Eye (tissue), 1 donor: ENCODE measurements at regions not wholly inside any gene's neighbourhood (a gene's known extent, or its start where the extent isn't known, plus 50 kb on each side); places are given as distances from the start of the nearest gene placed in this dataset.
"Not testable (repeated sequence)": the region's sequence is repeated elsewhere in the genome, so short reads cannot be mapped to it uniquely, and the experiment has no call there.

Experiments
- DNase-seq: peaks from one replicate; pipeline ENCODE4 v3.0.0-alpha.2; 2015

DNA sequence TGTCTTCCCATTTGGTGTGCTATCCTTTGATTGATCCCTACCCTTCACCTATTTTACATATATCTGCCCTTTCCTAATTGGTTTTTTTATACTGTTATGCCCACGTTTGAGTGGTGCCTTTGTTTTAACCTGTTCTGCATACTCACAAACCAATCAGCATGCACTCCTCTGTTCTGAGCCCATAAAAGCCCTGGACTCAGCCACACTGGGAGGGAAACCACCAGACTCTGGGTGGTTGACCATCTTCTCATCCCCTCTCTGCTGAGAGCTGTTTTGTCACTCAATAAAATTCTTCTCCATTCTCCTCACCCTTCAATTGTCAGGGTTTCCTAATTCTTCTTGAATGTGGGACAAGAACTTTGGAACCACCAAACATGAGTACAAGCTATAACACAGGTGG is 989.8 kb downstream of the ADGRL2 start:
- DNase-seq: no peak

- no peak for DNase-seq
Measured at GRCh38 chr1:82788660-82789059, 987.9 kb downstream of the ADGRL2 start.

DNA sequence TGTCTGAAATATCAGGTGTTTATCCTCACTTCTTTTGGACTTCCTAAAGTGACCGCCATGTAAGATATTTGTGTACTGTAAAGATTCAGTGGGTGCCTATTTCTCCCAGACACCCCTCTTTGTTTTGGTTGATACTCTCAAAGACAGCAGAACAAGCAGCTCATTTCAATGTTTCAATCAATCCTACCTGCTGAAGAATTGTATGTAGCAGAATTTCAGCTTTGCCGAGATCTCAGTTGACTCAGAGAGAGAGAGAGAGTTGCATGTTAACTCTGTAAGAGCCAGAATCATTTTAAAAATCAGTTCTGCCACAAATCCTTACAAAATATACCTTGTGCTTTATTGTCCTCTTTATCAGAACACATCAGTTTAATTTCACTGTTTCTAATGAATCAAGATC is 987.3 kb downstream of the ADGRL2 start:
- no peak for DNase-seq

DNA sequence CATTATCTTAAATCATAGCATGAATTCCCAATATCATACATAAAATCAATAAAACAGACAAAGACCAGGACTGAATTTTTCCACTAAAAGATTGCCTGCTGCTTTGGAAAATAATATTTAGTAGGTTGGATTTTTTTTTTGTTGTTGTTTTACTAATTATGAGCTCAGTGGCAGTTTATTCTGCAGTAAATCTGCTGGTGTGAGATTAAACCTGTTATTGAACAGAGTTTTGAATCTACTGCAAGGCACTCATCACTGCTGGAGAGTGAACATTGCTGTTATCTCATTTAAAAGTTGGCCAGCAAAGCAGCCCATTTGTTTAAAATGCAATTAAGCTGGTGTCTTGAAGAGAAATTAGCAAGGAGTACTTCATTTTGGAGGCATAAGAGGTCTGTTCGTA is 986.1 kb downstream of the ADGRL2 start:
- no peak for DNase-seq

GRCh38 chr1:82785268-82785790 is 984.6 kb downstream of the ADGRL2 start:
- no peak for DNase-seq

- DNase-seq: no peak
Measured at GRCh38 chr1:82783044-82783443, 982.3 kb downstream of the ADGRL2 start.

- no peak for DNase-seq
Measured at GRCh38 chr1:82782599-82782998, 981.9 kb downstream of the ADGRL2 start.

- no peak for DNase-seq
Measured at GRCh38 chr1:82778612-82779011, 977.9 kb downstream of the ADGRL2 start.

DNA sequence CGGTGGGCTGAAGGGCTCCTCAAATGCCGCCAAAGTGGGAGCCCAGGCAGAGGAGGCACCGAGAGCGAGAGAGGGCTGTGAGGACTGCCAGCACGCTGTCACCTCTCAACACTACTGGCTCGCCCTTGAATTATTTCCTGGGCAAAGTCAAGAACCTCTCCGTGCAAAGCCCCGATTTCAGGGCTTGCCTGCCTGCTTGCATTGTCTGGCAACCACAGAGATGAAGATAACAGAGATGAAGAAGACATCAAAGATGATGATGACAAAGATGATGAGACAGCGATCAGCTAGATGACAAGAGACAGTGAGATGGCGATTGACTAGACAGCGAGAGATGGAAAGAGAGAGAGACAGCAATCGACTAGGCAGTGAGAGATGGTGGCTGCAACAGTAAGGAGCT is 976.5 kb downstream of the ADGRL2 start:
- DNase-seq: no peak

GRCh38 chr1:82776730-82777129 is 976.0 kb downstream of the ADGRL2 start:
- not testable (repeated sequence) for DNase-seq

- peak; percentile 17 for DNase-seq
Measured at GRCh38 chr1:82775406-82776000, 974.8 kb downstream of the ADGRL2 start.

DNA sequence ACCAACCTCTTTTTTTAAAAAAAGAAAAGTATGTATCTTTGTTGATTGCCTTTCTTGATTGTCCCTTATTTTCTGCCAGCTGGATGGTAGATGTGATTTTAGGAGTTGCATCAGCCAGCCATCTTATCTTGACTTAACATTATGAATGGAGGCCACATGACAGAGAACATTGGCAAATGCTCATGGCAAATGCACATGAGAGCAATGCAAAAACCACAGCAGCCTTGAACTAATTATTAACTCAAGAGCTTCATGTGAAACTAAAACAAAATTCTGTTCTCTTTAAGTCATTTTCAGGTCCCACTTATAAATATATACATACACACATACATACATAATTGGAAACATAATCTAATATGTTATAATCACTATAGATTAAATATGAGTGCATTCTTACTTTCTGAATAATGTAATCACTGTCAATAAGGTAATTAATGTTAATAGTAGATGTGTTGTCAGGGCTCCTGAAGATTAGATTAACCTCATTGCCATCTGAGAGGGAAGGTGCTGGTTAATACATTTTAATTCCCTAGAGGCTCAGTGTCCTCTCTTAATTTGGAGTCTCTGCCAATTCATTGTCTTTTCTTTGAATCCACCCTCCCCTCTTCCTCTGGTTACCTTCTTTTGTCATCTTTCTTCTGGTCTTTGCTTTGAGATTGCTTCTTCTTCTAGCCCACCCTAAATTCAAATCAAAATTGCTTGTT is 962.2 kb downstream of the ADGRL2 start:
- DNase-seq: no peak

DNA sequence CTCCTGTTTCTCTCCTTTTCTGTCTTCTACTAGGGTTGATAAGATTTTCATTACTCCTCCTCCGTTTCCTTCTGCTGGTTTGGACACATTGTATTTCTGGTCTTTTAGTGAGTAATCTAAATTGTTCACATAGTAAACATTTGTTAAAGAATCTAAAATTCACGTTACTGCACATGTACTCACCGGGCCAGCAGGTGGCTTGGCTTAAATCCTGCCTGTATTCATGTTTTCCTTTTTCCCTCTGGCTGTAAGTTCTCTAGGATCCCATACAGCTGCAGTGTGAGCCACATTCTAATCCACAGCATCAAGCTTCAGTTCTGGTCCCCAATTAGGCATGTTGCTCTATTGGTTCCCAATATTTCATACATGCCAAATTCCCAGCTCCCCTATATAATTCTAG is 958.3 kb downstream of the ADGRL2 start:
- no peak for DNase-seq

GRCh38 chr1:82755671-82756070 is 954.9 kb downstream of the ADGRL2 start:
- peak; percentile 4 for DNase-seq

- no peak for DNase-seq
Measured at GRCh38 chr1:82755191-82755590, 954.5 kb downstream of the ADGRL2 start.

- no peak for DNase-seq
Measured at GRCh38 chr1:82752046-82752445, 951.3 kb downstream of the ADGRL2 start.

DNA sequence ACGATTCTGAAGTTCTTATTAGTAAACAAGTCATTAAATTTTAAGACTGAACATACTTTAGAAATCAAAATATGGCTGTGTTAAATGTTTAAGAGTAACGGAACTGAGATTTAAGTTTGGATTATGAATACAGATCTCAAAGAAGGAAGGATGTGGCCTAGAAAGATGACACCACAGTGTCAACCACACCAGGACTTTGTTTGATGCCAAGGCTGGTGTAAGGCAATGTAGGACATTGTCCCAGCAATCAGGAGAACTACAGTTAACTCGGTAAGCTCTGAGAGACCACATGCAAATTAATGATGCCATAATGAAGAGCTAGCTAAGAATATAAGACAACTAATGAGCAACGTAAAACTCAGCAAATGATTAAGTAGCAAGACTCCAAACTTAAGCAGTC is 932.9 kb downstream of the ADGRL2 start:
- no peak for DNase-seq

GRCh38 chr1:82731216-82731615 is 930.5 kb downstream of the ADGRL2 start:
- no peak for DNase-seq

GRCh38 chr1:82728206-82728605 is 927.5 kb downstream of the ADGRL2 start:
- no peak for DNase-seq

DNA sequence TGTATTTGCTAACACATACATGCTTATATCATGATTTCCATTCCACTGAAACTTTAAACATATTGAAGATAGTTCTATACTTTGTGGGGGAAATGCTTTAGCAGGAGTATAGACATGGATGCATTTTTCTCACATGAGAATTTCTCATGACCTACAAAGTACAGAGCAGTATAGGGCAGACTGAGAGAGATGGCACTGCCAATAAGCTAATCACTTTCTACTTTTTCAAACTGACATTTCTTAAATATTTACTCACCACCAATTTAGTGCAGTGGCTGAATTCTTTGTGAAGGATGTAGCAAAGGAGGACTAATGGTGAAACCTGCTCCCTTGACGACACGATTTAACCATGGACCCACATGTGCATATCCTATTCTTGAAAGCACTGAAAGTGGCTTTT is 923.5 kb downstream of the ADGRL2 start:
- no peak for DNase-seq

- DNase-seq: no peak
Measured at GRCh38 chr1:82722608-82723007, 921.9 kb downstream of the ADGRL2 start.

GRCh38 chr1:82721702-82722101 is 921.0 kb downstream of the ADGRL2 start:
- DNase-seq: no peak

GRCh38 chr1:82718719-82719419 is 918.1 kb downstream of the ADGRL2 start:
- DNase-seq: no peak

- no peak for DNase-seq
Measured at GRCh38 chr1:82710091-82710490, 909.4 kb downstream of the ADGRL2 start.
